GM23248 (cell line): ENCODE measurements at regions not wholly inside any gene's neighbourhood (a gene's known extent, or its start where the extent isn't known, plus 50 kb on each side); places are given as distances from the start of the nearest gene placed in this dataset.
"Not testable (repeated sequence)": the region's sequence is repeated elsewhere in the genome, so short reads cannot be mapped to it uniquely, and the experiment has no call there.

Experiments
- EZH2 ChIP-seq: fragments of 200-600 bp; sonication (generic); IDR thresholded peaks from 2 replicates; pipeline ENCODE4 v1.6.1; 2018; ENCODE audit warnings: antibody characterized with exemption, mild to moderate bottlenecking; ENCODE audit not compliant: insufficient read depth, poor library complexity, severe bottlenecking
- EZH2phosphoT487 ChIP-seq: fragments of 200-600 bp; sonication (generic); IDR thresholded peaks from 2 replicates; pipeline ENCODE4 v1.6.1; 2018; ENCODE audit warnings: antibody characterized with exemption, moderate library complexity, mild to moderate bottlenecking, low read depth; ENCODE audit not compliant: insufficient read depth

DNA sequence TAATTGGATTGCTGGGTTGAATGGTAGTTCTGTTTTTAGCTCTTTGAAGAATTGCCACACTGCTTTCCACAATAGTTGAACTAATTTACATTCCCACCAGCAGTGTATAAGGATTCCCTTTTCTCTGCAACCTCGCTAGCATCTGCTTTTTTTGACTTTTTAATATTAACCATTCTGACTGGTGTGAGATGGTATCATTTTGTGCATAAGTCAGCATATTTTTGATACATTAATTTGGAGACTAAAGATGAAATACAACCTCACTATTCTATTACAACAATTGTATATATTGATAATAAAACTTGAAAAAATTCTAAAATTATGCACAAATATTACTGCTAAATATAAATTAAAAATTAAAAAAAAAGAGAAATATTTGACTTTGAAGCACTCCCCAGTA is 350.9 kb downstream of the SPIN4 start:
- TF ChIP-seq EZH2, EZH2phosphoT487: not testable (repeated sequence)
